Testis (tissue), 2 donors: ENCODE measurements at regions not wholly inside any gene's neighbourhood (a gene's known extent, or its start where the extent isn't known, plus 50 kb on each side); places are given as distances from the start of the nearest gene placed in this dataset.

Experiments used
- CTCF ChIP-seq, 3 experiments: fragments of 450-650 bp in 2 of 3; fragments of 200-600 bp in 1 of 3; sonication (generic) in 1 of 3; IDR thresholded peaks; one replicate each; pipeline ENCODE4 v1.5.1; 2016 to 2019; ENCODE audit warnings: antibody characterized with exemption in 3 of 3, mild to moderate bottlenecking in 2 of 3, moderate library complexity in 1 of 3
- POLR2A ChIP-seq: fragments of 450-650 bp; IDR thresholded peaks from one replicate; pipeline ENCODE4 v1.6.1; 2017; ENCODE audit warnings: antibody characterized with exemption, mild to moderate bottlenecking, moderate library complexity

GRCh38 chr11:131204282-131204681 is 166.1 kb upstream of the NTM start:
- TF ChIP-seq CTCF (IDR thresholded peaks at IDR 0.05) = no peak
- no peak for TF ChIP-seq POLR2A
